ENCODE measurements at regions not wholly inside any gene's neighbourhood (a gene's known extent, or its start where the extent isn't known, plus 50 kb on each side); places are given as distances from the start of the nearest gene placed in this dataset.

DNA sequence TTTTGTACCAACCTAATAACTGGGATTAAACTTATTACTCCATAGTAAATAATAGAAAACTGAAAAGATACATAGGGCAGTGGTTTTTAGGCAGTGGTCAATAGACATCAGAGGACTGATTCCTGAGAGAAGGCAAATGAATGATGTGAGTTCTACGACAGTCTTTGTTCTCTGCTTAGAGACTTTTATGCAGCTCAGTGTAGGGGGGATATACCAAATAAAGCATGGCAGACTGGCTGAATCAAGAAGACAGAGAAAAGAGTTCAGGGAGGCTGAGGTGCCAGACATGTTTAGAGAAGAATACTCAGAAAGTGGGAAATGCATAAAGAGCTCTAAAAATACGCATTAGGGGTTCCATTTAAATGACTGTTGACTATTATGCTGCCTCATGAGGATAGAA lies 320.8 kb upstream of the FAR2 start:
- TF ChIP-seq, protein P1, sequence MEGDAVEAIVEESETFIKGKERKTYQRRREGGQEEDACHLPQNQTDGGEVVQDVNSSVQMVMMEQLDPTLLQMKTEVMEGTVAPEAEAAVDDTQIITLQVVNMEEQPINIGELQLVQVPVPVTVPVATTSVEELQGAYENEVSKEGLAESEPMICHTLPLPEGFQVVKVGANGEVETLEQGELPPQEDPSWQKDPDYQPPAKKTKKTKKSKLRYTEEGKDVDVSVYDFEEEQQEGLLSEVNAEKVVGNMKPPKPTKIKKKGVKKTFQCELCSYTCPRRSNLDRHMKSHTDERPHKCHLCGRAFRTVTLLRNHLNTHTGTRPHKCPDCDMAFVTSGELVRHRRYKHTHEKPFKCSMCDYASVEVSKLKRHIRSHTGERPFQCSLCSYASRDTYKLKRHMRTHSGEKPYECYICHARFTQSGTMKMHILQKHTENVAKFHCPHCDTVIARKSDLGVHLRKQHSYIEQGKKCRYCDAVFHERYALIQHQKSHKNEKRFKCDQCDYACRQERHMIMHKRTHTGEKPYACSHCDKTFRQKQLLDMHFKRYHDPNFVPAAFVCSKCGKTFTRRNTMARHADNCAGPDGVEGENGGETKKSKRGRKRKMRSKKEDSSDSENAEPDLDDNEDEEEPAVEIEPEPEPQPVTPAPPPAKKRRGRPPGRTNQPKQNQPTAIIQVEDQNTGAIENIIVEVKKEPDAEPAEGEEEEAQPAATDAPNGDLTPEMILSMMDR (conservative IDR thresholded peaks at IDR 0.05; ENCODE audit: low read depth, low read length) = no peak
- H3K4me3 ChIP-seq (ENCODE audit: low read length) = no peak overlapping the region
- DNase-seq (ENCODE audit: low read depth) = no peak

DNA sequence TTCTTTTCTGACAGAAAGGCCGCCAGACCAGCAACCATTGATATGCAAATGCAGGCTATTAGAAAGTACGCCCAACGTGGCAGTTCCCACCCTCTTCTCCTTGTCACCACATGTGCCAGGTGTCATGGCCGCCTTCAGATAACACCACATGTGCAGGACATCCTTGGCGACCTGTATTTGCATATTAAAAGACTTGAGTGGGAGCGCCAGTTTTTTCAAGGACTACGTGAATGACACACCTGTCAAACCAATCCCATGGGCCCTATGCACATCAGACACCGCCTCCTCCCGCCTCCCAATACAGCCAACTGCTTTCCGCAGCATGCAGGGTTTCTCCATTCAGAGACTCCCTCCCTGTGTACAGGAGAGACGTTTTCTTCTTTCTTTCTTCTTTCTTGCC lies 318.6 kb upstream of the FAR2 start:
- no peak overlapping the region for H3K4me3 ChIP-seq (ENCODE audit: low read length)
- TF ChIP-seq, protein P1 (conservative IDR thresholded peaks at IDR 0.05; ENCODE audit: low read depth, low read length) = no peak
- DNase-seq (ENCODE audit: low read depth) = no peak

DNA sequence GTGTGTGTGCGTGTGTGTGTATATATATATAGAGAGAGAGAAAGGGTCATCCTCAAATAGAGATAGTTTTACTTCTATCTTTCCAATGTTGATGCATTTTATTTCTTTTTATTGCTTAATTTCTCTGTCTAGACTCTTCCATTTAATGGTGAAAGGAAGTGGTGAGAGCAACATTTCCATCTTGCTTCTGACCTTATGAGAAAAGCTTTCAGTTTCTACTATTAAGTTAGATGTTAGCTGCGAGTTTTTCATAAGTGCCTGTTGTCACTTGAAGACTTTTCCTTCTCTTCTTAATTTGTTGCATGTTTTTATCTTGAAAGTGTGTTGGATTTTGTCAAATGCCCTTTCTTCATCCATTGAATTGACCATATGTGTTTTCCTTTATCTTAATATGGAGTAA lies 304.4 kb upstream of the FAR2 start:
- no peak overlapping the region for H3K4me3 ChIP-seq (ENCODE audit: low read length)

DNA sequence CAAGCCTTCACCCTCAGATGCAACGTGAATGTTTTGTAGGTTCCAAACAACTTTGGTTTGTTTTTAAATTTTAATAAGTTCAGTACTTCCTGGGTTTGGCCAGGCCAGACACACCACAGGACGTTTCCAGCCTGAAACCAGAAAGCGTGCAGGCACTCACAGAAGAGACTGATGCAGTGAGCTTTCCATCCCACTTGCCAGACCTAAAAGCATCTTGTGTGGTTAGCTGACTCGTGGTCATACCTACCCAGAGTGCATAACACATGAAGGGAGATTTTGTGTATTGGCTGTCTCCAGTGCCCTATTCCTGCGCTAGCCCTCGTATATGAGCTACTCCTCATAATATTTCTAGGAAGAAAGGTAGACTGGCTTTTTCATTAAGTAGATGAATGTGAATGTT lies 297.3 kb upstream of the FAR2 start:
- DNase-seq (ENCODE audit: low read depth) = no peak
- TF ChIP-seq, protein P1 (conservative IDR thresholded peaks at IDR 0.05; ENCODE audit: low read depth, low read length) = no peak
- H3K4me3 ChIP-seq (ENCODE audit: low read length) = no peak overlapping the region

More for the DNA sequence above, 304.4 kb upstream of the FAR2 start:
- TF ChIP-seq, protein P1 (conservative IDR thresholded peaks at IDR 0.05; ENCODE audit: low read depth, low read length) = no peak
- no peak for DNase-seq (ENCODE audit: low read depth)

DNA sequence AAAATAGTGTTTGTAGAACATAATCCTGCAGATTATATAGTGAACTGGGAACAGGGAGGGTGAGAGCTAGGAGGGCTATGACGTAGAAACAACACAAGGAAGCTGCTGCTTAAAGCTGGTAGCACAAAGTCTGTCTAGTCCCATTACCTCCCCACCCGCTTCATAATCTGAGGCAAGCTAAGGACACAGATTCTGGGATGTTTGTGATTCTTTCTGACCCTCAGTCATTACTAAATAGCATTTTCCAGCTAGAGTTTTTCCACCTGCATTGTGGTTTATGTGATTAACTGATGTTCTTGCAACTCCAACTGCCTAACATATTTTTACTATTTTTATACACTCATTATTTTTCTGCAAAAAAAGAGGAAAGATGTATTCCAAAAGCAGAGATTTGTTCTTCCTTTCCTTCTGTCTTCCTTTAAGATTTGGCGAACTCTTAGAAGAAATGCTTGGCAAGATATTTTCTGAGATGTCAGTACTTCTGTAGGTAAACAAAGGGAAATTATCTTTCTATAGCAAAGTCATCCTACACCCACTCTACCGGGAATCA lies 293.2 kb upstream of the FAR2 start:
- TF ChIP-seq, protein P1 (conservative IDR thresholded peaks at IDR 0.05; ENCODE audit: low read depth, low read length) = no peak
- peak; percentile 44 for DNase-seq (ENCODE audit: low read depth)
- no peak overlapping the region for H3K4me3 ChIP-seq (ENCODE audit: low read length)

DNA sequence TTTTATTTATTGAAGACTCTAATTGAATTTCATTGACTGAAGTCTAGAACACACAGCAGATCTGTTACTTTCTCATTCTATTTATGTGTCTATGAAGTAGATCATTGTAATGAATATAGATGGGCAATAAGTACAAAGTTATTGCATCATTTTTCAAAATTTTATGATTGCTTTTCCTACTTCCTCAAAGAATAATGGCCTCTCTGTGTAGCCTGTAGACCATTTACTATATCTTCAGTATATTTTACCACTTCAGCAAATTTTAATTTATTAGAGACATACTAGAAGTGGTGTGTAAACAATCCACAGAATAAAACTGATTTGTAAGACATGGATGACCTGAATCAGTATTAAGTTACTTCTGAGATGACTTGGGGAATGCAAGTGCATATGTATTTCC lies 291.7 kb upstream of the FAR2 start:
- TF ChIP-seq, protein P1 (conservative IDR thresholded peaks at IDR 0.05; ENCODE audit: low read depth, low read length) = no peak
- no peak for DNase-seq (ENCODE audit: low read depth)
- no peak overlapping the region for H3K4me3 ChIP-seq (ENCODE audit: low read length)

DNA sequence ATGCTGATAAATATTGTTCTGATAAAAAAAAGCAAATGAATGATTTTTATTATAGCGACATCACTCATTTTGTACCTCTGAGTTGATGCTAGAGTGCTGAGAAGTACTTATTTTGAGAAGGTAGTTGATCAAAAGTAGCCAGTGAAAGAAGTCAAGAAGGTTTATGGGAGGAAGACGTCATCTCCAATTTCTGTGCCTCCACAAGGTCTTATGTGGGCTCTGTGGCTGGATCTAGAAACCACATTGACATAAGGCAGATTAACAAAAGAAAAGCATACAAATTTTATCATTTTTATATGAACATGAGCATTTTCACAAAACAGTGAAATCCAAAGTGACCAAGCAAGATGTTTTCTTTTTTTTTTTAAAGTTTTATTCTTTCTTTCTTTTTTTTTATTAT lies 289.5 kb upstream of the FAR2 start:
- TF ChIP-seq, protein P1 (conservative IDR thresholded peaks at IDR 0.05; ENCODE audit: low read depth, low read length) = no peak
- no peak overlapping the region for H3K4me3 ChIP-seq (ENCODE audit: low read length)
- no peak for DNase-seq (ENCODE audit: low read depth)

Data from retinal pigment epithelial cell (primary cell).